HEK293T (cell line): ENCODE measurements at regions not wholly inside any gene's neighbourhood (a gene's known extent, or its start where the extent isn't known, plus 50 kb on each side); places are given as distances from the start of the nearest gene placed in this dataset.

Source experiments
- ARNT ChIP-seq: fragments of 450-650 bp; IDR thresholded peaks from 2 replicates; pipeline ENCODE4 v1.6.1; 2017; ENCODE audit warnings: mild to moderate bottlenecking
- ELF4 ChIP-seq: fragments of 450-650 bp; IDR thresholded peaks from 2 replicates; pipeline ENCODE4 v1.6.1; 2017; ENCODE audit warnings: antibody characterized with exemption
- FOXK2 ChIP-seq: fragments of 450-650 bp; IDR thresholded peaks from 2 replicates; pipeline ENCODE4 v1.6.1; 2016; ENCODE audit warnings: mild to moderate bottlenecking
- FOXM1 ChIP-seq: fragments of 450-650 bp; IDR thresholded peaks from 2 replicates; pipeline ENCODE4 v1.6.1; 2017; ENCODE audit warnings: mild to moderate bottlenecking, borderline replicate concordance
- HDGF ChIP-seq: fragments of 450-650 bp; IDR thresholded peaks from 2 replicates; pipeline ENCODE4 v1.6.1; 2017; ENCODE audit warnings: antibody characterized with exemption, borderline replicate concordance
- NFRKB ChIP-seq: fragments of 450-650 bp; IDR thresholded peaks from 2 replicates; pipeline ENCODE4 v1.6.1; 2016; ENCODE audit warnings: mild to moderate bottlenecking, moderate library complexity
- SP1 ChIP-seq: fragments of 450-650 bp; IDR thresholded peaks from 2 replicates; pipeline ENCODE4 v1.6.1; 2017
- SUZ12 ChIP-seq: fragments of 450-650 bp; IDR thresholded peaks from 2 replicates; pipeline ENCODE4 v1.6.1; 2016; ENCODE audit warnings: mild to moderate bottlenecking
- TARDBP ChIP-seq: fragments of 450-650 bp; IDR thresholded peaks from 2 replicates; pipeline ENCODE4 v1.6.1; 2016
- ZNF384 ChIP-seq: fragments of 450-650 bp; IDR thresholded peaks from 2 replicates; pipeline ENCODE4 v1.6.1; 2016
- TF ChIP-seq, protein P1 (sequence below): fragments of 450-650 bp; IDR thresholded peaks from 2 replicates; pipeline ENCODE4 v1.6.1; 2016

DNA sequence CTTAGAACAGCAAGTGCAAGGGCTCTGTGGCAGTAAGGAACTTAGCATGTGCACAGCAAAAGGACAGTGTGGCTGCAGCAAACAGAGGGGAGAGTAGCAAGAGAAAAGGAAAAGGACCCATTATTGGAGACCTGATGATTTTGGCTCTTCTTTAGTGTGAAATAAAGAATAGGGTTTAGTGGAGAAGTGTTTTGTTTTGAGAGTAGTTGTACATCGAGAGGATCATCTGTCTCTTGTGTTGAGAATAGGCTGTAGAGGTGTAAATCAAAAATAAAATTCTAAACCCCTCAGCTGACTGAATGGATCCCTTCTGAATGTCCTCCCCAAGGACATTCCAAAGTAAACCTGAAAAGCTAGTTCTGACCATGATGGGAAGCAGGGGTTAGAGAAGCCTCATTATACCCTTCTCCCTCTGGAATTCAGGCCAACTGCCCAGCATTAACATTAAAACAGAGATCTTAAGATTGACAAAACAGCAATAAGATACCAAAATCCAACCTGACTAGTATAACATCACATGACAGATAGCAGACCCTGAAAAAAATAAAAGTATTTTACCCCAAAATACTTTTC lies 73.6 kb upstream of the OBI1 start:
- TF ChIP-seq, protein P1, sequence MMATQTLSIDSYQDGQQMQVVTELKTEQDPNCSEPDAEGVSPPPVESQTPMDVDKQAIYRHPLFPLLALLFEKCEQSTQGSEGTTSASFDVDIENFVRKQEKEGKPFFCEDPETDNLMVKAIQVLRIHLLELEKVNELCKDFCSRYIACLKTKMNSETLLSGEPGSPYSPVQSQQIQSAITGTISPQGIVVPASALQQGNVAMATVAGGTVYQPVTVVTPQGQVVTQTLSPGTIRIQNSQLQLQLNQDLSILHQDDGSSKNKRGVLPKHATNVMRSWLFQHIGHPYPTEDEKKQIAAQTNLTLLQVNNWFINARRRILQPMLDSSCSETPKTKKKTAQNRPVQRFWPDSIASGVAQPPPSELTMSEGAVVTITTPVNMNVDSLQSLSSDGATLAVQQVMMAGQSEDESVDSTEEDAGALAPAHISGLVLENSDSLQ: no peak
- TF ChIP-seq NFRKB (no peak), SP1 (no peak), FOXK2 (no peak), SUZ12 (no peak), FOXM1 (no peak), HDGF (no peak), TARDBP (no peak), ZNF384 (no peak), ELF4 (no peak), ARNT (no peak)
